22Rv1 (cell line): ENCODE measurements at regions not wholly inside any gene's neighbourhood (a gene's known extent, or its start where the extent isn't known, plus 50 kb on each side); places are given as distances from the start of the nearest gene placed in this dataset.
"Not testable (repeated sequence)": the region's sequence is repeated elsewhere in the genome, so short reads cannot be mapped to it uniquely, and the experiment has no call there.

Experiments used
- H3K27ac ChIP-seq: fragments of 450-650 bp; 2 replicates; pipeline ENCODE4 v1.5.1; 2017
- ZFX ChIP-seq: fragments of 450-650 bp; IDR thresholded peaks from 2 replicates; pipeline ENCODE4 v1.6.1; 2017; ENCODE audit warnings: antibody characterized with exemption, borderline replicate concordance
- TF ChIP-seq, protein P1 (sequence below): fragments of 450-650 bp; IDR thresholded peaks from 2 replicates; pipeline ENCODE4 v1.5.1; 2017; ENCODE audit warnings: mild to moderate bottlenecking

DNA sequence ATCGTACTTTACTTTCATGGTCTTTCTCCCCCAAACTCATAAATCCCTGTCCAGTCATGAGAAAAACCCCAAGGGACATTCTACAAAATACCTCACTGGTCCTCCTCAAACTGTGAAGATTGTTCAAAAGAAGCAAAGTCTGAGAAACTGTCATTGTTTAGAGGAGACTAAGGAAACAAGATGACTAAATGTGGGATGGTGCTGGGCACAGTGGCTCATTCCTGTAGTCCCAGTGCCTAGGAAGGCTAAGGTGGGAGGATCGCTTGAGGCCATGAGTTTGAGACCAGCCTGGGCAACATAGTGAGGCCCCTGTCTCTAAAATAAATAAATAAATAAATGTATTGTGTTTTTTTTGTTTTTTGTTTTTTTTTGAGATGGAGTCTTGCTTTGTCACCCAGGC lies 74.2 kb upstream of the SCAF11 start:
- no peak overlapping the region for H3K27ac ChIP-seq
- TF ChIP-seq ZFX, result no peak
- TF ChIP-seq, protein P1, sequence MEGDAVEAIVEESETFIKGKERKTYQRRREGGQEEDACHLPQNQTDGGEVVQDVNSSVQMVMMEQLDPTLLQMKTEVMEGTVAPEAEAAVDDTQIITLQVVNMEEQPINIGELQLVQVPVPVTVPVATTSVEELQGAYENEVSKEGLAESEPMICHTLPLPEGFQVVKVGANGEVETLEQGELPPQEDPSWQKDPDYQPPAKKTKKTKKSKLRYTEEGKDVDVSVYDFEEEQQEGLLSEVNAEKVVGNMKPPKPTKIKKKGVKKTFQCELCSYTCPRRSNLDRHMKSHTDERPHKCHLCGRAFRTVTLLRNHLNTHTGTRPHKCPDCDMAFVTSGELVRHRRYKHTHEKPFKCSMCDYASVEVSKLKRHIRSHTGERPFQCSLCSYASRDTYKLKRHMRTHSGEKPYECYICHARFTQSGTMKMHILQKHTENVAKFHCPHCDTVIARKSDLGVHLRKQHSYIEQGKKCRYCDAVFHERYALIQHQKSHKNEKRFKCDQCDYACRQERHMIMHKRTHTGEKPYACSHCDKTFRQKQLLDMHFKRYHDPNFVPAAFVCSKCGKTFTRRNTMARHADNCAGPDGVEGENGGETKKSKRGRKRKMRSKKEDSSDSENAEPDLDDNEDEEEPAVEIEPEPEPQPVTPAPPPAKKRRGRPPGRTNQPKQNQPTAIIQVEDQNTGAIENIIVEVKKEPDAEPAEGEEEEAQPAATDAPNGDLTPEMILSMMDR, result no peak

DNA sequence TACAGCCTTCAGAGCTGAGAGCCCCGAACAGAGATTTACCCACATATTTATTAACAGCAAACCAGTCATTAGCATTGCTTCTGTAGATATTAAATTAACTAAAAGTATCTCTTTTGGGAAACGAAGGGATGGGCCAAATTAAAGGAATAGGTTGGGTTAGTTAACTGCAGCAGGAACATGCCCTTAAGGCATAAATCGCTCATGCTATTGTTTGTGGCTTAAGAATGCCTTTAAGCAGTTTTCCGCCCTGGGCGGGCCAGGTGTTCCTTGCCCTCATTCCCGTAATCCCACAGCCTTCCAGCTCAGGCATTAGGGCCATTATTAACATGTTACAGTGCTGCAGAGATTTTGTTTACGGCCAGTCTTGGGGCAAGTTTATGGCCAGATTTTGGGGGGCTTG lies 68.3 kb upstream of the SCAF11 start:
- not testable (repeated sequence) for H3K27ac ChIP-seq

DNA sequence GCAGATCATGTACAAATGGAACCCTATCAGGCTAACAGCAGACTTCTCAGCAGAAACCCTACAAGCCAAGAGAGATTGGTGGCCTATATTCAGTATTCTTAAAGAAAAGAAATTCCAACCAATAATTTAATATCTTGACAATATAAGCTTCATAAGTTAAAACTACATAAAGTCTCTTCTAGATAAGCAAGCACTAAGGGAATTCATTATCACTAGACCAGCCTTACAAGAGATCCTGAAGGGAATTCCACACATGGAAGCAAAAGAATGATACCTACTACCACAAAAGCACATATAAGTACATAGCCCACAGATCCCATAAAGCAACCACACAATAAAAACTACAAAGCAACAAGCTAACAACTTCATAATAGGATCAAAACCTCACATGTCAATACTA lies 60.4 kb upstream of the SCAF11 start:
- TF ChIP-seq, protein P1, result no peak
- no peak for TF ChIP-seq ZFX
- no peak overlapping the region for H3K27ac ChIP-seq

DNA sequence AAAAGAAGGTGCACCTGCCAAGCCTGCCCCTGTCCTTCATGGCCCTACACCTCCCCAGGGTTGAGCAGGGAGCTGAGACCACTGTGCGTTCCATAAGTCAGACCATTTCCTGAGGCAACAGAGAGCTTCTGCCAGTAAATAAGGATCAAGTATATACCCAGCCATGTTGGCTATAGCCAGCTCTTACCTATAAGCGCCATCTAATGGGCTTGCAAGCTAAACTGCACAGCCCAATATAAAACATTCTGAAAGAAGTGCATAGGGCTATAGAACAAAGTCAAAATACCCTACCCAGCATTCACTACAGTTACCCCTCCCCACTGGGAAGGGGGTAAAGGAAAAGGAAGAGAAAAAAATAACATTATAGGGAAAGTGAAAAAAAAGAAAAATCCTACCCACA lies 59.3 kb upstream of the SCAF11 start:
- no peak overlapping the region for H3K27ac ChIP-seq
- TF ChIP-seq, protein P1, result peak; percentile 27
- TF ChIP-seq ZFX, result no peak

DNA sequence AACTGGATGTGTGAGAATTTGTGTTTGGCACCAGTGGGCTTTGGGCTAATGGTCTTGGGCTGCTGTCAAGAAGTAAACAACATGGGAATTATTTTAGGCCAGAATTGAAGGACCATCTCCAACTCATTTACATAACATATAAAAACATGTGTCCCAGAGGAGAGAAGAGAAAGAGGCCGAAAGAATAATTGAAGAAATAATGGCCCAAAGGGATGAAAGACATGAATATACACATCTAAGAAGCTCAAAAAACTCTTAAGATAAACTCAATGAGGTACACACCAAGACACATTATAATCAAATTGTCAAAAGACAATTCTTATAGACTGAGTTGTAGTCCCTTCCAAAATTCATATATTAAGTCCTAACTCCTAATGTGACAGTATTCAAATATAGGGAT lies 56.1 kb upstream of the SCAF11 start:
- H3K27ac ChIP-seq, result no peak overlapping the region
- TF ChIP-seq ZFX, result no peak
- TF ChIP-seq, protein P1, result no peak

DNA sequence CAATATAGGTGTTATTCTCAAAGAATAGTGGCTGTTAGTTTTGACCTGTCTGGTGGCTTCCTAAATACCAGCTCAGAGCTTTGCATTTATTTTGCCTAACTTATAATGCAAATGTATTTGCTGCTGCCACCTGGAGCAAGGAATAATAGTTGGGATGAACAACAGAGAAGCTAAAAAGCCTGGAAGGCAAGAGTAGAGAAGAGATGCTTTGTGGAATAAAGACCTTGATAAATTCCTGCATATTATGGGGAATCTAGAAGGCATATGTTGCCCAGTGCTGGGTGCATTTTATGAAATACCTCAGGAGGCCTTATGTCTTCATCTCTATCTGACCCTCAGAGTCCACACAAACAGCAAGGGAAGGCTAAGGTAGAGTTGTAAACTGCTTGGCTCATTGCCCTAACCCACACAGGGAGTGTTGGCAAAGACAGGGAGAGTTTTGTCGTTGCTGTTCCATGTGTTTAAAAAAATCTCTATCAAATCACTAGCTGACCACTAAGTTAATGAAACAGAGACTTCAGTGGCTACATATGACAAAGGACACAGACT lies 53.7 kb upstream of the SCAF11 start:
- no peak for TF ChIP-seq ZFX
- TF ChIP-seq, protein P1, result no peak
- H3K27ac ChIP-seq, result no peak overlapping the region
